Nephron (organoid): ENCODE measurements at regions not wholly inside any gene's neighbourhood (a gene's known extent, or its start where the extent isn't known, plus 50 kb on each side); places are given as distances from the start of the nearest gene placed in this dataset.

Experiments
- H3K27ac Mint-ChIP-seq, 3 experiments: 2 replicates each; pipeline ENCODE4 v1.8.0; 2020; ENCODE audit warnings: mixed read lengths in 3 of 3, mild to moderate bottlenecking in 2 of 3, moderate library complexity in 1 of 3
- H3K27me3 Mint-ChIP-seq: 2 replicates; pipeline ENCODE4 v1.8.0; 2021; ENCODE audit warnings: low read depth, mild to moderate bottlenecking, moderate library complexity, mixed read lengths
- H3K36me3 Mint-ChIP-seq: 2 replicates; pipeline ENCODE4 v1.8.0; 2020; ENCODE audit warnings: low read depth, mixed read lengths
- H3K4me1 Mint-ChIP-seq: 2 replicates; pipeline ENCODE4 v1.8.0; 2020; ENCODE audit warnings: mixed read lengths
- H3K4me3 Mint-ChIP-seq, 3 experiments: 2 replicates each; pipeline ENCODE4 v1.8.0; 2020; ENCODE audit warnings: mild to moderate bottlenecking in 3 of 3, mixed read lengths in 3 of 3, moderate library complexity in 2 of 3
- H3K9me3 Mint-ChIP-seq: 2 replicates; pipeline ENCODE4 v1.8.0; 2020; ENCODE audit warnings: mixed read lengths
- CTCF ChIP-seq, 3 experiments: fragments of 200-600 bp; sonication (generic); IDR thresholded peaks; one replicate each; pipeline ENCODE4 v1.5.0; 2021; ENCODE audit warnings: antibody characterized with exemption in 3 of 3; ENCODE audit not compliant: unreplicated experiment in 3 of 3

DNA sequence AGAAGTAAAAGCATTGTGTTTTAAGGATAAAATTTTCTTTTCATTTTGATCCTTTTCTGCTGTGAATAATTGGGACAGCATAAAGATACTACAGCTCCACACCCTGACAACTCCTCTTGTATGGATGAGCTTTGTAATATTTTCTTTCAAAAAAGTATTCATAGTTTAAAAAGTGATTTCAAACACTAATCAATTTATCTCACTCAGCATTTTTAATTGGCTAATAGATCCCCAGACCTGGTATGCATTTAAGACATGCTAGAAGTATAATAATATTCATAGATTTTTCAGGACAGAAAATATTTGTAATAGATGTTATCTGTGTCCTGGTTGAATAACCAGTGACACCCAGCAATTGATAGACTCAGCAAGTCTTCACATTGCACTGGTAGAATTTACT is 510.7 kb downstream of the RIT2 start:
- TF ChIP-seq CTCF (IDR thresholded peaks at IDR 0.05; ENCODE audit: unreplicated experiment in 3 of 3): no peak
- H3K27me3 Mint-ChIP-seq: no peaks in the 10 kb centered on the region
- H3K9me3 Mint-ChIP-seq: no peaks in the 10 kb centered on the region
- no peak overlapping the region for H3K27ac Mint-ChIP-seq
- no peak overlapping the region for H3K4me3 Mint-ChIP-seq
- peaks cover 19% of the 10 kb centered on the region for H3K4me1 Mint-ChIP-seq
- H3K36me3 Mint-ChIP-seq: no peaks in the 10 kb centered on the region

DNA sequence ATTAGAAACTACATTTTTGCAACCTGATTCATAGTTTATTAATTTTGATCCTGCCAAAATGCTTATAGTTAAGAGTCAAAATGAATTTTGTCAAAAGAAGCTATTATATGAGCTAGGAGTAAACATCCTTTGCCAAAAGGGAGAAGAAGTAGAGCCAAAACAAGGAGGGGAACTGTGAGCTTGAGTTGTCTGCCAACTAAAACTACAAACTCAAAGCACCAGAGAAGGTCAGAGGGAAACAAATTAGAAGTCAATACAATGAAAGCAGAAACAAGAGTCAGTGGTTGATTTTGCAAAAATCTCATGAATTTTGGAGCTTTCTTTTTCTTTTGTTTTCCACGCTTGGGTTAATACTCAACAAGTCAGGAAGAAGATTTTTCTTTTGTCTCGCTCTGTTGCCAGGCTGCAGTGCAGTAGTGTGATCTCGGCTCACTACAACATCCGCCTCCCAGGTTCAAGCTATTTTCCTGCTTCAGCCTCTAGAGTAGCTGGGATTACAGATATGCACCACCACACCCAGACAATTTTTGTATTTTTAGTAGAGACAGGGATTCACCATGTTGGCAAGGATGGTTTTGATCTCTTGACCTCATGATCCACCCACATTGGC is 508.5 kb downstream of the RIT2 start:
- Mint-ChIP-seq H3K27ac (peak overlapping the region in 2 of 3 experiments; percentile 34 to 81), H3K9me3 (no peaks in the 10 kb centered on the region), H3K27me3 (no peaks in the 10 kb centered on the region), H3K4me3 (no peak overlapping the region), H3K36me3 (no peaks in the 10 kb centered on the region), H3K4me1 (peaks cover 15% of the 10 kb centered on the region)
- no peak for TF ChIP-seq CTCF (IDR thresholded peaks at IDR 0.05; ENCODE audit: unreplicated experiment in 3 of 3)

GRCh38 chr18:42611134-42611533 is 504.4 kb downstream of the RIT2 start:
- no peak overlapping the region for H3K4me3 Mint-ChIP-seq
- H3K4me1 Mint-ChIP-seq: peaks cover 30% of the 10 kb centered on the region
- no peak for TF ChIP-seq CTCF (IDR thresholded peaks at IDR 0.05; ENCODE audit: unreplicated experiment in 3 of 3)
- H3K27ac Mint-ChIP-seq: no peak overlapping the region
- no peaks in the 10 kb centered on the region for H3K27me3 Mint-ChIP-seq
- H3K36me3 Mint-ChIP-seq: no peaks in the 10 kb centered on the region
- H3K9me3 Mint-ChIP-seq: peaks cover 2% of the 10 kb centered on the region

GRCh38 chr18:42614619-42615293 is 500.7 kb downstream of the RIT2 start:
- Mint-ChIP-seq H3K9me3 (peaks cover 2% of the 10 kb centered on the region), H3K27ac (peak overlapping the region; percentile 17 to 37 (median 17)), H3K4me3 (no peak overlapping the region), H3K36me3 (no peaks in the 10 kb centered on the region), H3K4me1 (peaks cover 39% of the 10 kb centered on the region), H3K27me3 (no peaks in the 10 kb centered on the region)
- no peak for TF ChIP-seq CTCF (IDR thresholded peaks at IDR 0.05; ENCODE audit: unreplicated experiment in 3 of 3)

GRCh38 chr18:42617221-42617620 is 498.3 kb downstream of the RIT2 start:
- no peak for TF ChIP-seq CTCF (IDR thresholded peaks at IDR 0.05; ENCODE audit: unreplicated experiment in 3 of 3)
- Mint-ChIP-seq H3K4me1 (peaks cover 43% of the 10 kb centered on the region), H3K36me3 (no peaks in the 10 kb centered on the region), H3K27ac (no peak overlapping the region), H3K9me3 (peaks cover 2% of the 10 kb centered on the region), H3K4me3 (no peak overlapping the region), H3K27me3 (no peaks in the 10 kb centered on the region)

GRCh38 chr18:42619771-42620170 is 495.7 kb downstream of the RIT2 start:
- Mint-ChIP-seq H3K4me1 (peaks cover 36% of the 10 kb centered on the region), H3K27ac (no peak overlapping the region), H3K27me3 (no peaks in the 10 kb centered on the region), H3K9me3 (no peaks in the 10 kb centered on the region), H3K4me3 (no peak overlapping the region), H3K36me3 (no peaks in the 10 kb centered on the region)
- no peak for TF ChIP-seq CTCF (IDR thresholded peaks at IDR 0.05; ENCODE audit: unreplicated experiment in 3 of 3)
